Type B pancreatic cell (in vitro differentiated cells): ENCODE measurements at regions not wholly inside any gene's neighbourhood (a gene's known extent, or its start where the extent isn't known, plus 50 kb on each side); places are given as distances from the start of the nearest gene placed in this dataset.

ENCODE experiments used
- DNase-seq: peaks from one replicate; pipeline ENCODE4 v3.0.0; 2021; ENCODE audit warnings: mixed read lengths; ENCODE audit not compliant: unreplicated experiment; ENCODE audit errors: extremely low spot score
- H3K27ac Mint-ChIP-seq: 2 replicates; pipeline ENCODE4 v1.8.0; 2021; ENCODE audit warnings: mild to moderate bottlenecking, mixed read lengths
- H3K27me3 Mint-ChIP-seq: 2 replicates; pipeline ENCODE4 v1.8.0; 2021; ENCODE audit warnings: mixed read lengths
- H3K36me3 Mint-ChIP-seq: 2 replicates; pipeline ENCODE4 v1.8.0; 2021; ENCODE audit warnings: mixed read lengths
- H3K4me1 Mint-ChIP-seq: one replicate; pipeline ENCODE4 v1.8.0; 2021; ENCODE audit warnings: mixed read lengths; ENCODE audit not compliant: unreplicated experiment
- H3K4me3 Mint-ChIP-seq: 2 replicates; pipeline ENCODE4 v1.8.0; 2021; ENCODE audit warnings: mild to moderate bottlenecking, mixed read lengths
- H3K9me3 Mint-ChIP-seq: 2 replicates; pipeline ENCODE4 v1.8.0; 2021; ENCODE audit warnings: mixed read lengths
- TF ChIP-seq, protein P1 (sequence below): fragments of 200-600 bp; sonication (generic); conservative IDR thresholded peaks from 2 replicates; pipeline ENCODE4 v1.5.0; 2021; ENCODE audit warnings: antibody characterized with exemption, mild to moderate bottlenecking

DNA sequence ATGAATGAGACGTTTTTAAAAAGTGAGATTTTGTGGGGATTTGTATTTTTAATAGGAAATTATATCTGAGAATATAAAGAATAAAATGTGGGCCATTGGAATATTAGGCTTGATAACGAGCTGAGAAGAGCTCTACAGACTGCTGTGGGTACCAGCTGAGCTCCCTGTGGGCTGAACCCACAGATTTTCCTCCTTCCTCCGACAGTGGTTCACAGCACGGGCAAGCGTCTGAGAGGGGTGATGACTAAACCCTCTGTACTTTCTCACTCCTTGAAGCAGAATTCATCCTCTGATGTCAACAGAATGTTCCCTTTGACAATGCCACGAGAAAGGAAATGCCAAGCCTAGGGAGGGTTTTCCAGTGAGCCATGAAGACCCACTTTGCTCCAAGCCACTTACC lies 102.7 kb upstream of the AJAP1 start:
- no peak for DNase-seq
- no peaks in the 10 kb centered on the region for H3K36me3 Mint-ChIP-seq
- H3K4me3 Mint-ChIP-seq, result no peak overlapping the region
- no peak overlapping the region for H3K27ac Mint-ChIP-seq
- TF ChIP-seq, protein P1, sequence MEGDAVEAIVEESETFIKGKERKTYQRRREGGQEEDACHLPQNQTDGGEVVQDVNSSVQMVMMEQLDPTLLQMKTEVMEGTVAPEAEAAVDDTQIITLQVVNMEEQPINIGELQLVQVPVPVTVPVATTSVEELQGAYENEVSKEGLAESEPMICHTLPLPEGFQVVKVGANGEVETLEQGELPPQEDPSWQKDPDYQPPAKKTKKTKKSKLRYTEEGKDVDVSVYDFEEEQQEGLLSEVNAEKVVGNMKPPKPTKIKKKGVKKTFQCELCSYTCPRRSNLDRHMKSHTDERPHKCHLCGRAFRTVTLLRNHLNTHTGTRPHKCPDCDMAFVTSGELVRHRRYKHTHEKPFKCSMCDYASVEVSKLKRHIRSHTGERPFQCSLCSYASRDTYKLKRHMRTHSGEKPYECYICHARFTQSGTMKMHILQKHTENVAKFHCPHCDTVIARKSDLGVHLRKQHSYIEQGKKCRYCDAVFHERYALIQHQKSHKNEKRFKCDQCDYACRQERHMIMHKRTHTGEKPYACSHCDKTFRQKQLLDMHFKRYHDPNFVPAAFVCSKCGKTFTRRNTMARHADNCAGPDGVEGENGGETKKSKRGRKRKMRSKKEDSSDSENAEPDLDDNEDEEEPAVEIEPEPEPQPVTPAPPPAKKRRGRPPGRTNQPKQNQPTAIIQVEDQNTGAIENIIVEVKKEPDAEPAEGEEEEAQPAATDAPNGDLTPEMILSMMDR, result no peak
- H3K9me3 Mint-ChIP-seq, result no peaks in the 10 kb centered on the region
- H3K27me3 Mint-ChIP-seq, result peaks cover 21% of the 10 kb centered on the region
- no peaks in the 10 kb centered on the region for H3K4me1 Mint-ChIP-seq

DNA sequence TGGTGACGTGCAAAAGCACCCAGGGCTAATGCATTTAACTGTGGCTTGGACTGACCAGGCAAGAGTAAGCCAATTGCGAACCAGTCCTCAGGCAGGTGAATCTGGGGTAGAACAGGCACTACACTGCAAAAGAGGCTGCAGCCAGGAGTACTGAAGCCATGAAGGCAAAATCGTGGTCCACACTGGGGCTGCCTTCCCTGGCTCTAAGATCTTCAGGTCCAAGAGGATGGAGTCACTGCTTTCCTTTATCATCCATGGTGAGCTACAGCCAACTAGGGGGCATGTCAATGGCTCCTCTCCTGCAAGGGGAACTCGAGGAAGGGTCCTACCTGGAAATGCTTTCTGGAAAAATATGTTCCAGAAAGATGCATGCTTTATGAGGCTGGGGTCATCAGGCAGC lies 100.6 kb upstream of the AJAP1 start:
- Mint-ChIP-seq H3K27ac (no peak overlapping the region), H3K36me3 (no peaks in the 10 kb centered on the region), H3K27me3 (peaks cover 26% of the 10 kb centered on the region), H3K4me3 (no peak overlapping the region), H3K9me3 (no peaks in the 10 kb centered on the region), H3K4me1 (no peaks in the 10 kb centered on the region)
- no peak for DNase-seq
- TF ChIP-seq, protein P1, result no peak

DNA sequence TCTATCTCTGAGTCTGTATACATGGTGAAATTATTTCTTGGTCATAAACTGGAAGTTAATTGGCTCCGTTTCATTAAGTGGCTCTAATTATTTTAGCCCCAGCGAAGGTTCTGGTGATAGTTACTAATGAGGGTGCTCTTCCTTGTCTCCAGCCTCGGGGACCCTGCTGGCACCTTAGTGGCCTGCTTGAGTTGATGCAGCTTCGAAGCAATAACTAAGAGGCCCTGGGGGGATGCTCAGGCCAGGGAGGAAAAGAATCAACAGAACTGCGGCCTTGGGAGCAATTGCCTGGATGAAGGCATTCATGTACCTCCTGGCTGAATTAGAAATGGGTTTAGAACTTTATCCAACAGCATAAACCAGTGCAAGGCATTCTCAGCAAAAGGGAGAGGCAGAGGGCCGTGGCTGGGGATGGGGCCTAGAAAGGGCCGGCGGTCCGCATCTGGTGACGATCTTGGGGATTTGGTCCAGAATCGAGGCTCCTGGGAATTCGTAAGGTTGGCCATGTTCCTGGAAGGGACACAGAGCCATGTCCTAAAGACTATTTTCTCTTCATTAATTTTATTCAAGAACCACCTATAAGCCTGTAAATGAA lies 100.0 kb upstream of the AJAP1 start:
- TF ChIP-seq, protein P1, result no peak
- no peaks in the 10 kb centered on the region for H3K36me3 Mint-ChIP-seq
- peaks cover 25% of the 10 kb centered on the region for H3K27me3 Mint-ChIP-seq
- no peak overlapping the region for H3K27ac Mint-ChIP-seq
- DNase-seq, result no peak
- no peak overlapping the region for H3K4me3 Mint-ChIP-seq
- H3K9me3 Mint-ChIP-seq, result no peaks in the 10 kb centered on the region
- no peaks in the 10 kb centered on the region for H3K4me1 Mint-ChIP-seq

DNA sequence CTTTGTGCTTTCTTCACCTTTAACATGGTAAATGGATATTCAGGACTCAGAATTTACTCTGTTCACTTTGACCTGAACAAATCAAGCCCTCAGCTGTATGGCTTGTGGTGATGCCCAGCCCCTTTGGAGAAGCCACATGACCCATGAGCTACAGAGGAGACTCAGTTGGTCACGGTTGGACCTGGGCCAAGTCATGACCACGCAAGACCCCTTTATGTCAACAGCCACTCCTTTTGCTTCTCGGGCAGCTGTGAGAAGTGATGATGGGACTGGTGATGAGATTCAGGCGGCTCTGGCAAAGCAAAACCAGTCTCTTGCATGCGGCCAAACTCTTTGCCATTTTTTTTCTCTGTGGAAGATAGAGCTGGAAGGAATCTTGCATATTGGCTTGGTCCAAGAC lies 96.5 kb upstream of the AJAP1 start:
- no peak overlapping the region for H3K4me3 Mint-ChIP-seq
- no peaks in the 10 kb centered on the region for H3K9me3 Mint-ChIP-seq
- H3K27me3 Mint-ChIP-seq, result peaks cover 29% of the 10 kb centered on the region
- no peak for DNase-seq
- H3K36me3 Mint-ChIP-seq, result no peaks in the 10 kb centered on the region
- H3K27ac Mint-ChIP-seq, result no peak overlapping the region
- no peaks in the 10 kb centered on the region for H3K4me1 Mint-ChIP-seq
- TF ChIP-seq, protein P1, result no peak

DNA sequence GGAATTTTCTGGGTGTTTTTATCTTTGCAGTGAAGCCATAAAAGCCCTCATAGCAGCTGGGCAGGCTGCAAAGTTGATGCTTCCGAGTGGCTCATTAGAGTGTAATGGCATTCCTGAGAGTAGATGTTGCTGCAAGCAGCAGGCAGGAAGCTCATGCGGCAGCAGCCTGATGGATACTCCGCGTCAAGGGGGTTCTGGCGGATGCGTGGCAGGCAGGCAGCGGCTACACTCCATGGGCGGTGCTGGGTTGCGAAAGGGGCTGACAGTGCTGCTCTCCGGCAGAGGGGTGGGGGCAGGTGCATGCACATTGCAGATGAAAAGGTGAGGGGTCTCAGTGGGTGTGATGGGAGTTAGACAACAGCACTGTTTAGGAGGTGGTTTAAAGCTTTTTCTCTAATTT lies 93.2 kb upstream of the AJAP1 start:
- no peak overlapping the region for H3K4me3 Mint-ChIP-seq
- no peaks in the 10 kb centered on the region for H3K9me3 Mint-ChIP-seq
- H3K36me3 Mint-ChIP-seq, result no peaks in the 10 kb centered on the region
- H3K27me3 Mint-ChIP-seq, result peaks cover 28% of the 10 kb centered on the region
- H3K4me1 Mint-ChIP-seq, result peaks cover 8% of the 10 kb centered on the region
- no peak overlapping the region for H3K27ac Mint-ChIP-seq
- no peak for DNase-seq
- TF ChIP-seq, protein P1, result no peak

DNA sequence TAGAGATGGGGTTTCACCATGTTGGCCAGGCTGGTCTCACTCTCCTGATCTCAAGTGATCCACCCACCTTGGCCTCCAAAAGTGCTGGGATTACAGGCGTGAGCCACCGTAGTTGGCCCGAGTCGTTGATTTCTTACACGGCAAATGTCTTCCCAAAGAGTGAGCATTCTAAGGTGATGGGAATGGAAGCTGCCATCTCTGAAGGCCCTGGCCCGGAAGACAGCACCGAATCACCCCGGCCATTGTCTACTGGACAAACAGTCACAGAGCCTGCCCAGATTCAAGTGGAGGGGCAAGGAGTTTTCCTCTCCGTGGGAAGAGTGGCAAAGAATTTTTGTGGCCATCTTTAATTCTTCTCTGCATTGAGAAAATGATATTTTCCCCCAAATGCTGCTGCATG lies 92.1 kb upstream of the AJAP1 start:
- H3K4me1 Mint-ChIP-seq, result peaks cover 11% of the 10 kb centered on the region
- TF ChIP-seq, protein P1, result no peak
- no peaks in the 10 kb centered on the region for H3K9me3 Mint-ChIP-seq
- H3K27ac Mint-ChIP-seq, result no peak overlapping the region
- H3K27me3 Mint-ChIP-seq, result peaks cover 28% of the 10 kb centered on the region
- no peak for DNase-seq
- H3K36me3 Mint-ChIP-seq, result no peaks in the 10 kb centered on the region
- no peak overlapping the region for H3K4me3 Mint-ChIP-seq
